T-helper 2 cell treated with Interferon-gamma antibody and Interleukin-4, amounts not matched to agents 5 μg/mL and 100 μg/mL, for 36 hours (primary cell): ENCODE measurements at regions not wholly inside any gene's neighbourhood (a gene's known extent, or its start where the extent isn't known, plus 50 kb on each side); places are given as distances from the start of the nearest gene placed in this dataset.

Source experiments
- DNase-seq: peaks from one replicate; pipeline ENCODE4 v3.0.0; 2021; ENCODE audit warnings: low spot score
- H3K27ac Mint-ChIP-seq: one replicate; pipeline ENCODE4 v1.8.0; 2021; ENCODE audit warnings: mild to moderate bottlenecking, mixed read lengths
- H3K27me3 Mint-ChIP-seq: one replicate; pipeline ENCODE4 v1.8.0; 2021; ENCODE audit warnings: low read depth, mixed read lengths
- H3K36me3 Mint-ChIP-seq: one replicate; pipeline ENCODE4 v1.8.0; 2021; ENCODE audit warnings: low read depth, mixed read lengths
- H3K4me1 Mint-ChIP-seq: one replicate; pipeline ENCODE4 v1.8.0; 2021; ENCODE audit warnings: low read depth, mixed read lengths
- H3K4me3 Mint-ChIP-seq: one replicate; pipeline ENCODE4 v1.8.0; 2022; ENCODE audit warnings: mild to moderate bottlenecking, moderate library complexity, mixed read lengths
- H3K9me3 Mint-ChIP-seq: one replicate; pipeline ENCODE4 v1.8.0; 2021; ENCODE audit warnings: mixed read lengths

DNA sequence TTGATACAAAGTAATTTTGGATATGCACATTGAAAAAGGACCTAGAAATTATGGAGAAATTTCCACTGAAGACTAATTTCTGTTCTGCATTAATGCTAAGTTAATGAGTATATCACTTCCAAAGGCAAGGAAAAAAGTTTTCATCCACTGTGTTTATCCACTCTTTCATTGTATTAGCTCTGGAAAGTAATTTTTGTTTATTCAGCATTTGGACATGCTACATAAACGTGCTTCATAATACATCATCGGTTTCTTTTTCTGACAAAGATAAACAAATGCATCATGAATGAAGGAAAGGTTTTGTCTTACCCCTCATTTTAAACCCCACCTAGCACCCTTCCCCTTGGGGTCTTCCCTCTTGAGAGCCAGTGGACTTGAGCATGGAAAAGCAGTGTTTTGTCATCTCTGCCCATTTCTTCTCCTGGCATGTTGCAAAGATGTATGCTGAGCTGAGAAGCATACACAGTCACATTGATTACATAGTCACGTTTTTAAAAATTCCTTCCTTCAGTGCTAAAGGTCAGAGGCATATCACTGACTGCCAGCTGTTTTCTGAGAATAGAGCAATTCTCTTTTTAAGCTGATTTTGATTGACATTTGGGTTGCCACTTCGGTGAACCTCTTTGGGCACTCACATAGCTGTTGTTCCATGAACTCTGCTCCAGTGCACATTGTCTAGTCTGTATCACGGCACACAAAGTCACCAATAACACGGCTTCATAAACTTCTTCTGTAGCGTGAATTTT, 65.9 kb upstream of the C7orf33 start:
- Mint-ChIP-seq H3K4me3 (no peak overlapping the region), H3K9me3 (no peaks in the 10 kb centered on the region), H3K27ac (no peak overlapping the region), H3K27me3 (peaks cover 68% of the 10 kb centered on the region), H3K4me1 (peaks cover 2% of the 10 kb centered on the region), H3K36me3 (no peaks in the 10 kb centered on the region)
- DNase-seq, result no peak

DNA sequence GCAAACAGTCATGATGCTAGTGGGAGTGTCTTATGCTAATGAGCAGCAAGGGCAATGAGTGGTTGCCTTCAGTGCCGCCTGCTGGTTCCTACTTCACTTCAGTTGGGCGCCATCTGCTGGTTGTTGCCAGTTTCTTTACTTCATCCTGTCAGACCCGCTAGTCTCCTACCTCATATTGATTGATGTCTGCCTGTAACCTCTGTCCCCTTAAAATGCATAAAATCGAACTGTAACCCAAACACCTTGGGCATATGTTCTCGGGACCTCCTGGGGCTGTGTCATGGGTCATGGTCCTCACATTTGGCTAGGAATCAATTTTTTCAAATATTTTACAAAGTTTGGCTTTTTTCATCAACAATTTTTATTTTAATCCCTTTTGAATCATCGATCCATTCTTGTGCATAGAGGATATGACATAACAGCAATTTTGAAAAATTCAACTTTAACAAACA, 62.8 kb upstream of the C7orf33 start:
- no peak overlapping the region for H3K4me3 Mint-ChIP-seq
- H3K36me3 Mint-ChIP-seq, result no peaks in the 10 kb centered on the region
- peaks cover 57% of the 10 kb centered on the region for H3K27me3 Mint-ChIP-seq
- no peaks in the 10 kb centered on the region for H3K9me3 Mint-ChIP-seq
- no peak overlapping the region for H3K27ac Mint-ChIP-seq
- H3K4me1 Mint-ChIP-seq, result peaks cover 2% of the 10 kb centered on the region
- DNase-seq, result peak; percentile 80

DNA sequence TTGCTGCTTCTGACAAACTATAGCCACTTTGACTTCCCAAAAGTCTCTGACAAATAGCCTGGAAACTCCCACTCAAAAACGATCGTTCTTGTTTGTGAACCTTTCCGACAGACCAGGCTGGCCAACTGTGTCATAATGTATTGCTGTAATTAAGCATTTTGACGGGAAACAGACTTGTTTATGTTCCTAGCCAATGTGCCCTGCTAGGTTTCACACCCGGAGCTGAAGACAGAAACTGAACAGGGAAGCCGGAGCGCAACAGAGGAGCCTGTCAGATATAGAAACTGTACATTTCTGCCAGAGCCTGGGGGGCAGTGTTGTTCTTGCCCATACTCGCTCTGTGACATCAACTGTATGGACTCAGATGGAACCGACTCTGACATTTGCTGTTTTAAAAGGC, 55.3 kb upstream of the C7orf33 start:
- Mint-ChIP-seq H3K4me1 (peaks cover 2% of the 10 kb centered on the region), H3K9me3 (no peaks in the 10 kb centered on the region), H3K36me3 (no peaks in the 10 kb centered on the region), H3K27ac (no peak overlapping the region), H3K4me3 (peak overlapping the region; percentile 33), H3K27me3 (peaks cover 19% of the 10 kb centered on the region)
- DNase-seq, result peak; percentile 24

DNA sequence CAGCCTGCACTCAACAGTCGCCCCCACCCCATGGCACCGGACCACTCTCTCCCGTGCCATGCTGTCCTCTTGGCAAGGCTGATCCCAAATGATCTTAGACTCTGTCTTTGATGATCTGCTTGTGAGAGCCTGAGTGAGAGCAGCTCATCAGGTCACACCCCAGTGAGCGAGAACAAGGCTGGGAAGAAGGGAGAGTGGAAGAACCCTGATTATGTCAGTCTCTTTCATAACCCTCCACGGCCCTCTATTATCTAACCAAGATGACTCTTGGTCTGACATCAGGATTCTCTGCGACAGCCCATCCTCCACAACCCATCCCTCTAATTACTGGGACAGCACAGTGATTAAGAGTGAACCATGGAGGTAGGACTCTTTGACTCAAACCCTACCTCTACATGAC, 53.1 kb upstream of the C7orf33 start:
- DNase-seq, result no peak
- no peaks in the 10 kb centered on the region for H3K36me3 Mint-ChIP-seq
- H3K4me3 Mint-ChIP-seq, result no peak overlapping the region
- no peak overlapping the region for H3K27ac Mint-ChIP-seq
- H3K4me1 Mint-ChIP-seq, result peaks cover 2% of the 10 kb centered on the region
- H3K9me3 Mint-ChIP-seq, result no peaks in the 10 kb centered on the region
- H3K27me3 Mint-ChIP-seq, result peaks cover 10% of the 10 kb centered on the region

DNA sequence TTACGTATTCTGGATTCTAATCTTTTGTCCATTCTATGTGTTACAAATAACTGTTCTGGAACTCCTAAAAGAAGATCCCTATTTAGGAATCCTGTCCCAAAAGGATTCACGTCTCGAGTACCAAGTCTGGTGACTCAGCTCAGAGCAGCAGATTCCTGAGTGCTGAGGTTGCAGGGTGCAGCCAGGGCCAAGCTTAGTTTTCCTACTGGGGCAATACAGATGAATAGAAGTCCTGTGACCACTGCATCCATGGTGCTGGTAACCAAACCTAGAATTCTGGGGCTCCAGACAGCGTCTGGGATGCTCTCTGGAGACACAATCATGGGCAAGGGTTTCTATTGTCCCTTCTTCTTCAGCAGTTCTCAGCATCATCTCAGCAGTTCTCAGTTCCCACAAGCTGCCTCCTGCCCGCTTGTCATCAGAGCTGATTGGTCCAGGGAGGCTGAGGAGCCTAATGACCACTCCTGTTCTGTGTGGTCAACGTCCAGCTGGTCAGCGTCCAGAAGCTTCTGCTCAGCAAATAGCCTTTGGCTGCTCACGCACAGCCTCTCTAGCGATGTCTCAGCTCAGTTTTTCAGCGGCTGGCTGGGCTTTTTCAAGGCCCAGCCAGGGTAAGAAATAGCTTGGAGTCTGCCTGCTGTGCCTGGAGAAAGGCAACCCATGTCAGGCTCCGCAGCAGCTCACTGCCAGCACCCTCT, 50.4 kb upstream of the C7orf33 start:
- no peak overlapping the region for H3K4me3 Mint-ChIP-seq
- H3K27ac Mint-ChIP-seq, result no peak overlapping the region
- DNase-seq, result no peak
- H3K36me3 Mint-ChIP-seq, result no peaks in the 10 kb centered on the region
- H3K9me3 Mint-ChIP-seq, result no peaks in the 10 kb centered on the region
- peaks cover under 1% of the 10 kb centered on the region for H3K4me1 Mint-ChIP-seq
- H3K27me3 Mint-ChIP-seq, result peaks cover 5% of the 10 kb centered on the region
